ENCODE measurements at regions not wholly inside any gene's neighbourhood (a gene's known extent, or its start where the extent isn't known, plus 50 kb on each side); places are given as distances from the start of the nearest gene placed in this dataset.

DNA sequence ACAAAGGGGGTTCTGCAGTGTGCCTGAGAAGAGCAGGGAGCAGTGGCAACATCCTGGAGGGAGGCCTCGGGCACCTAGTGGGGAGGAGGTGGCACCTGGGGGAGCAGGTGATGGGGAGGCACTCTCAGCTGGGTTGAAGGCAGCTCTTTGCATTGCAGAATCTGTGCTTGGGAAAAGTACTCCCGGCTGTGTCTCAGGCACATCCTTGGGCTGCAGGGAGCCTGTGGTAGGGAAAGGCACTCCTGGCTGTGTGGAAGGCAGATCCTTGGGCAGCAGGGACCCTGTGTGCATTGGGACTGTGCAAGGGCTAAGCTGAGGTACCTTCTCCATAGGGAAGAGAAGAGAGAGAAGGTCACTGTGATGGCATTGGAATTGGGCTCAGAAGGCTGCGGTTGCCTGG, 52.8 kb upstream of the ANTXRL start:
- TF ChIP-seq, protein P1, sequence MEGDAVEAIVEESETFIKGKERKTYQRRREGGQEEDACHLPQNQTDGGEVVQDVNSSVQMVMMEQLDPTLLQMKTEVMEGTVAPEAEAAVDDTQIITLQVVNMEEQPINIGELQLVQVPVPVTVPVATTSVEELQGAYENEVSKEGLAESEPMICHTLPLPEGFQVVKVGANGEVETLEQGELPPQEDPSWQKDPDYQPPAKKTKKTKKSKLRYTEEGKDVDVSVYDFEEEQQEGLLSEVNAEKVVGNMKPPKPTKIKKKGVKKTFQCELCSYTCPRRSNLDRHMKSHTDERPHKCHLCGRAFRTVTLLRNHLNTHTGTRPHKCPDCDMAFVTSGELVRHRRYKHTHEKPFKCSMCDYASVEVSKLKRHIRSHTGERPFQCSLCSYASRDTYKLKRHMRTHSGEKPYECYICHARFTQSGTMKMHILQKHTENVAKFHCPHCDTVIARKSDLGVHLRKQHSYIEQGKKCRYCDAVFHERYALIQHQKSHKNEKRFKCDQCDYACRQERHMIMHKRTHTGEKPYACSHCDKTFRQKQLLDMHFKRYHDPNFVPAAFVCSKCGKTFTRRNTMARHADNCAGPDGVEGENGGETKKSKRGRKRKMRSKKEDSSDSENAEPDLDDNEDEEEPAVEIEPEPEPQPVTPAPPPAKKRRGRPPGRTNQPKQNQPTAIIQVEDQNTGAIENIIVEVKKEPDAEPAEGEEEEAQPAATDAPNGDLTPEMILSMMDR (IDR thresholded peaks at IDR 0.05) = no peak
- no peak for TF ChIP-seq ZFX (IDR thresholded peaks at IDR 0.05; ENCODE audit: borderline replicate concordance)
